T-helper 17 cell (primary cell): ENCODE measurements at regions not wholly inside any gene's neighbourhood (a gene's known extent, or its start where the extent isn't known, plus 50 kb on each side); places are given as distances from the start of the nearest gene placed in this dataset.

Experiments used
- ATAC-seq: fragments of 150-1000 bp; cut with Tn5 transposase; 2 replicates; pipeline ENCODE4 v1.10.0; 2021; ENCODE audit warnings: mild to moderate bottlenecking, moderate library complexity
- DNase-seq, 3 donors: peaks; one replicate each; pipeline versions ENCODE4 v3.0.0 to v3.0.0-alpha.2; 2020 to 2021
- H3K9me3 ChIP-seq: one replicate; pipeline ENCODE4 v1.7.0; 2013; ENCODE audit warnings: low read length, mild to moderate bottlenecking; ENCODE audit not compliant: control insufficient read depth, poor library complexity, severe bottlenecking
- H3K27ac Mint-ChIP-seq: one replicate; pipeline ENCODE4 v1.8.0; 2022; ENCODE audit warnings: mild to moderate bottlenecking, moderate library complexity, mixed read lengths
- H3K27me3 Mint-ChIP-seq: one replicate; pipeline ENCODE4 v1.8.0; 2022; ENCODE audit warnings: mixed read lengths
- H3K36me3 Mint-ChIP-seq: one replicate; pipeline ENCODE4 v1.8.0; 2022; ENCODE audit warnings: low read depth, mixed read lengths
- H3K4me1 Mint-ChIP-seq: one replicate; pipeline ENCODE4 v1.8.0; 2022; ENCODE audit warnings: mild to moderate bottlenecking, mixed read lengths
- H3K4me3 Mint-ChIP-seq: one replicate; pipeline ENCODE4 v1.8.0; 2022; ENCODE audit warnings: mild to moderate bottlenecking, moderate library complexity, mixed read lengths

GRCh38 chr2:104043864-104044263, 810.1 kb upstream of the POU3F3 start:
- H3K27me3 Mint-ChIP-seq, result no peaks in the 10 kb centered on the region
- no peaks in the 10 kb centered on the region for H3K4me1 Mint-ChIP-seq
- ATAC-seq, result no peak
- no peaks in the 10 kb centered on the region for H3K9me3 ChIP-seq
- H3K4me3 Mint-ChIP-seq, result no peak overlapping the region
- H3K27ac Mint-ChIP-seq, result no peak overlapping the region
- no peaks in the 10 kb centered on the region for H3K36me3 Mint-ChIP-seq
- DNase-seq, result no peak

GRCh38 chr2:104045071-104045470, 808.8 kb upstream of the POU3F3 start:
- no peaks in the 10 kb centered on the region for H3K4me1 Mint-ChIP-seq

GRCh38 chr2:104046466-104046865, 807.4 kb upstream of the POU3F3 start:
- ATAC-seq, result no peak
- no peak overlapping the region for H3K27ac Mint-ChIP-seq
- no peak for DNase-seq
- H3K27me3 Mint-ChIP-seq, result no peaks in the 10 kb centered on the region
- no peaks in the 10 kb centered on the region for H3K36me3 Mint-ChIP-seq
- H3K9me3 ChIP-seq, result no peaks in the 10 kb centered on the region
- no peak overlapping the region for H3K4me3 Mint-ChIP-seq
- H3K4me1 Mint-ChIP-seq, result no peaks in the 10 kb centered on the region

More at GRCh38 chr2:104045071-104045470, 808.8 kb upstream of the POU3F3 start:
- Mint-ChIP-seq H3K27me3 (no peaks in the 10 kb centered on the region), H3K27ac (no peak overlapping the region), H3K4me3 (no peak overlapping the region), H3K36me3 (no peaks in the 10 kb centered on the region)
- DNase-seq (no peak), ATAC-seq (no peak)
- H3K9me3 ChIP-seq, result no peaks in the 10 kb centered on the region

GRCh38 chr2:104047516-104047915, 806.4 kb upstream of the POU3F3 start:
- ATAC-seq (no peak), DNase-seq (no peak)
- H3K36me3 Mint-ChIP-seq, result no peaks in the 10 kb centered on the region
- no peaks in the 10 kb centered on the region for H3K9me3 ChIP-seq
- H3K27me3 Mint-ChIP-seq, result no peaks in the 10 kb centered on the region
- H3K4me3 Mint-ChIP-seq, result no peak overlapping the region
- no peaks in the 10 kb centered on the region for H3K4me1 Mint-ChIP-seq
- no peak overlapping the region for H3K27ac Mint-ChIP-seq

GRCh38 chr2:104049438-104049837, 804.5 kb upstream of the POU3F3 start:
- H3K27me3 Mint-ChIP-seq, result no peaks in the 10 kb centered on the region
- no peaks in the 10 kb centered on the region for H3K4me1 Mint-ChIP-seq
- ATAC-seq (no peak), DNase-seq (no peak)
- no peaks in the 10 kb centered on the region for H3K9me3 ChIP-seq
- H3K36me3 Mint-ChIP-seq, result no peaks in the 10 kb centered on the region
- H3K27ac Mint-ChIP-seq, result no peak overlapping the region
- no peak overlapping the region for H3K4me3 Mint-ChIP-seq

GRCh38 chr2:104049981-104050380, 803.9 kb upstream of the POU3F3 start:
- DNase-seq (no peak), ATAC-seq (no peak)
- Mint-ChIP-seq H3K4me3 (no peak overlapping the region), H3K27me3 (no peaks in the 10 kb centered on the region), H3K4me1 (no peaks in the 10 kb centered on the region), H3K36me3 (no peaks in the 10 kb centered on the region), H3K27ac (no peak overlapping the region)
- H3K9me3 ChIP-seq, result no peaks in the 10 kb centered on the region

- H3K9me3 ChIP-seq, result no peaks in the 10 kb centered on the region
- no peak overlapping the region for H3K27ac Mint-ChIP-seq
- H3K4me1 Mint-ChIP-seq, result no peaks in the 10 kb centered on the region
- DNase-seq, result no peak
- no peak for ATAC-seq
- no peaks in the 10 kb centered on the region for H3K27me3 Mint-ChIP-seq
- no peaks in the 10 kb centered on the region for H3K36me3 Mint-ChIP-seq
- no peak overlapping the region for H3K4me3 Mint-ChIP-seq
Observed at GRCh38 chr2:104050656-104051242, 803.2 kb upstream of the POU3F3 start.

- no peaks in the 10 kb centered on the region for H3K27me3 Mint-ChIP-seq
- no peaks in the 10 kb centered on the region for H3K36me3 Mint-ChIP-seq
- H3K27ac Mint-ChIP-seq, result no peak overlapping the region
Observed at GRCh38 chr2:104051766-104052165, 802.1 kb upstream of the POU3F3 start.

GRCh38 chr2:104052356-104052755, 801.6 kb upstream of the POU3F3 start:
- H3K4me3 Mint-ChIP-seq, result no peak overlapping the region
- no peaks in the 10 kb centered on the region for H3K36me3 Mint-ChIP-seq
- no peak for ATAC-seq
- no peaks in the 10 kb centered on the region for H3K4me1 Mint-ChIP-seq
- no peak for DNase-seq
- H3K9me3 ChIP-seq, result no peaks in the 10 kb centered on the region
- no peaks in the 10 kb centered on the region for H3K27me3 Mint-ChIP-seq
- H3K27ac Mint-ChIP-seq, result no peak overlapping the region

More at GRCh38 chr2:104051766-104052165, 802.1 kb upstream of the POU3F3 start:
- H3K9me3 ChIP-seq, result no peaks in the 10 kb centered on the region
- ATAC-seq (no peak), DNase-seq (no peak)
- H3K4me1 Mint-ChIP-seq, result no peaks in the 10 kb centered on the region
- H3K4me3 Mint-ChIP-seq, result no peak overlapping the region

- Mint-ChIP-seq H3K27me3 (no peaks in the 10 kb centered on the region), H3K36me3 (no peaks in the 10 kb centered on the region), H3K27ac (no peak overlapping the region), H3K4me1 (no peaks in the 10 kb centered on the region), H3K4me3 (no peak overlapping the region)
- no peaks in the 10 kb centered on the region for H3K9me3 ChIP-seq
- DNase-seq, result no peak
- no peak for ATAC-seq
Observed at GRCh38 chr2:104056451-104056850, 797.5 kb upstream of the POU3F3 start.

GRCh38 chr2:104068665-104069064, 785.2 kb upstream of the POU3F3 start:
- H3K9me3 ChIP-seq, result peaks cover 2% of the 10 kb centered on the region
- ATAC-seq (no peak), DNase-seq (no peak)
- Mint-ChIP-seq H3K36me3 (no peaks in the 10 kb centered on the region), H3K4me3 (no peak overlapping the region), H3K27ac (no peak overlapping the region), H3K4me1 (no peaks in the 10 kb centered on the region), H3K27me3 (no peaks in the 10 kb centered on the region)

GRCh38 chr2:104077573-104077972, 776.3 kb upstream of the POU3F3 start:
- no peak for ATAC-seq
- H3K27me3 Mint-ChIP-seq, result no peaks in the 10 kb centered on the region
- H3K36me3 Mint-ChIP-seq, result no peaks in the 10 kb centered on the region
- no peak overlapping the region for H3K4me3 Mint-ChIP-seq
- no peaks in the 10 kb centered on the region for H3K4me1 Mint-ChIP-seq
- no peak for DNase-seq
- H3K27ac Mint-ChIP-seq, result no peak overlapping the region
- H3K9me3 ChIP-seq, result peaks cover 4% of the 10 kb centered on the region

- no peak for ATAC-seq
Observed at GRCh38 chr2:104078431-104079157, 775.3 kb upstream of the POU3F3 start.

GRCh38 chr2:104088745-104089144, 765.2 kb upstream of the POU3F3 start:
- Mint-ChIP-seq H3K4me3 (no peak overlapping the region), H3K36me3 (no peaks in the 10 kb centered on the region), H3K27ac (no peak overlapping the region), H3K27me3 (no peaks in the 10 kb centered on the region), H3K4me1 (no peaks in the 10 kb centered on the region)
- DNase-seq (no peak), ATAC-seq (no peak)
- peaks cover 6% of the 10 kb centered on the region for H3K9me3 ChIP-seq

More at GRCh38 chr2:104078431-104079157, 775.3 kb upstream of the POU3F3 start:
- DNase-seq, result no peak
- Mint-ChIP-seq H3K27me3 (no peaks in the 10 kb centered on the region), H3K27ac (no peak overlapping the region), H3K36me3 (no peaks in the 10 kb centered on the region), H3K4me1 (no peaks in the 10 kb centered on the region), H3K4me3 (no peak overlapping the region)
- peaks cover 3% of the 10 kb centered on the region for H3K9me3 ChIP-seq
